PC-9 (cell line): ENCODE measurements at regions not wholly inside any gene's neighbourhood (a gene's known extent, or its start where the extent isn't known, plus 50 kb on each side); places are given as distances from the start of the nearest gene placed in this dataset.

Experiments
- BruUV-seq: library from RNA; stranded (reverse); fragments of 400-500 nt; replicated peaks from 2 replicates; lab custom pipeline; 2021; lab: Mats Ljungman, UMichigan
- CTCF ChIA-PET: fragments of 300-600 bp; sonication (Branson Sonifier 250); formaldehyde crosslinking; loops from one replicate; lab custom pipeline; 2022; ENCODE audit warnings: antibody characterized with exemption; lab: Charles Lee
- POLR2A ChIA-PET: fragments of 300-600 bp; sonication (Branson Sonifier 250); formaldehyde crosslinking; loops from one replicate; lab custom pipeline; 2022; ENCODE audit warnings: antibody characterized with exemption; ENCODE audit not compliant: unreplicated experiment; lab: Charles Lee
- DNase-seq, 2 experiments: peaks; one replicate each; pipeline versions ENCODE4 v3.0.0 to v3.0.0-alpha.2; 2015 to 2022; ENCODE audit warnings: mixed read lengths in 1 of 2
- H2AFZ ChIP-seq: fragments of 200-600 bp; sonication (generic); 2 replicates; pipeline ENCODE4 v1.8.1; 2017; ENCODE audit warnings: antibody characterized with exemption
- H3F3A ChIP-seq: fragments of 200-600 bp; sonication (generic); 2 replicates; pipeline ENCODE4 v1.8.1; 2017; ENCODE audit warnings: antibody characterized with exemption, mild to moderate bottlenecking, low read depth; ENCODE audit not compliant: insufficient read depth
- H3K27ac ChIP-seq: fragments of 200-600 bp; sonication (generic); 2 replicates; pipeline ENCODE4 v1.6.1; 2016; ENCODE audit warnings: mixed run types
- H3K27me3 ChIP-seq: fragments of 200-600 bp; sonication (generic); 2 replicates; pipeline ENCODE4 v1.6.1; 2016; ENCODE audit warnings: low read depth, mixed run types; ENCODE audit not compliant: insufficient read depth
- H3K36me3 ChIP-seq: fragments of 200-600 bp; sonication (generic); 2 replicates; pipeline ENCODE4 v1.6.1; 2016; ENCODE audit warnings: low read depth, mixed run types
- H3K4me1 ChIP-seq: fragments of 200-600 bp; sonication (generic); replicated peaks from 2 replicates; pipeline ENCODE4 v1.6.1; 2016; ENCODE audit warnings: mixed run types; ENCODE audit not compliant: insufficient read depth
- H3K4me2 ChIP-seq: fragments of 200-600 bp; sonication (generic); 2 replicates; pipeline ENCODE4 v1.6.1; 2017; ENCODE audit warnings: mixed run types
- H3K4me3 ChIP-seq: fragments of 200-600 bp; sonication (generic); 2 replicates; pipeline ENCODE4 v1.6.1; 2016; ENCODE audit warnings: mixed run types
- H3K79me2 ChIP-seq: fragments of 200-600 bp; sonication (generic); 2 replicates; pipeline ENCODE4 v1.6.1; 2017; ENCODE audit warnings: low read depth, mixed run types
- H3K9me2 ChIP-seq: fragments of 200-600 bp; sonication (generic); 2 replicates; pipeline ENCODE4 v1.8.1; 2017; ENCODE audit warnings: mild to moderate bottlenecking; ENCODE audit not compliant: insufficient read depth
- H3K9me3 ChIP-seq: fragments of 200-600 bp; sonication (generic); 2 replicates; pipeline ENCODE4 v1.8.1; 2016; ENCODE audit warnings: low read depth; ENCODE audit not compliant: insufficient read depth
- H4K20me1 ChIP-seq: fragments of 200-600 bp; sonication (generic); 2 replicates; pipeline ENCODE4 v1.8.1; 2017; ENCODE audit not compliant: insufficient read depth
- CTCF ChIP-seq: fragments of 200-600 bp; sonication (generic); conservative IDR thresholded peaks from 2 replicates; pipeline ENCODE4 v1.6.1; 2017; ENCODE audit warnings: mixed run types, antibody characterized with exemption, mild to moderate bottlenecking, moderate library complexity
- EZH2 ChIP-seq: fragments of 200-600 bp; sonication (generic); IDR thresholded peaks from 2 replicates; pipeline ENCODE4 v1.8.0; 2017; ENCODE audit warnings: antibody characterized with exemption, low read depth
- intact Hi-C: fragments of 100-400 bp; cut with micrococcal nuclease; formaldehyde crosslinking; loops from one replicate; pipeline ENCODE4 v1.10.0; 2022; ENCODE audit not compliant: unreplicated experiment

DNA sequence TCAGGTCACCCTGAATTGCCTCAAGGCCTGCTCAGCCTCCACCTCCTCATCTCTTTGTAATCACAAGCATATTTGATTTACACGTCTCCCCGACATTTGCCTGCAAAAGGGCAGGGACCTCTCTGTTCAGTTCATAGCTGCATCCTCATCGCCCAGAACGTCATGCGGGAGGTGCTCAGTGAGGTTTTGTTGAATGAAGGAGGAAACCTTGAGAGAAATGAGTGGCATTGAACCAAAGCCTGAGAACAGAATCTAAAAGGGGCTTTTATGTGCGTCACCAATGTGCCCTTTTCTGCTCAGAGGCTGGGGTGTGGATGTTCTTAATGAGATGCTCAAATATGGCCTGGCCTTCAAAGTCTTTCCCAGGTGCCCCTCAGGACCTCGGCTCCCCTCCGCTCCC, 50.0 kb upstream of the LHX5 start:
- no peak for DNase-seq
- BruUV-seq: no TSS peak

More for the DNA sequence above, 50.0 kb upstream of the LHX5 start:
- Histone ChIP-seq H3F3A (no peaks in the 10 kb centered on the region), H3K9me2 (no peaks in the 10 kb centered on the region), H3K4me1 (no peaks in the 10 kb centered on the region), H3K9me3 (no peaks in the 10 kb centered on the region), H3K4me2 (no peak overlapping the region), H3K27ac (no peak overlapping the region), H4K20me1 (no peaks in the 10 kb centered on the region), H3K4me3 (no peak overlapping the region), H3K27me3 (peaks cover 78% of the 10 kb centered on the region), H3K36me3 (no peaks in the 10 kb centered on the region), H2AFZ (no peak overlapping the region), H3K79me2 (no peaks in the 10 kb centered on the region)
- intact Hi-C loops: no loop called here
- CTCF ChIA-PET: no interaction called here
- TF ChIP-seq CTCF: no peak
- TF ChIP-seq EZH2: no peak
- POLR2A ChIA-PET: no interaction called here
